Spleen (tissue), 11 donors: ENCODE measurements at regions not wholly inside any gene's neighbourhood (a gene's known extent, or its start where the extent isn't known, plus 50 kb on each side); places are given as distances from the start of the nearest gene placed in this dataset.

Experiments
- DNase-seq: peaks from one replicate; pipeline ENCODE4 v3.0.0-alpha.2; 2020
- H3K27ac ChIP-seq, 8 donors: fragments of 200-600 bp; sonication (generic) in 7 of 8; 1 replicate in 4 of 8; 2 replicates in 4 of 8; pipeline versions ENCODE4 v1.5.0 to v1.8.0; 2016 to 2021; ENCODE audit warnings: inconsistent platforms in 4 of 8, mild to moderate bottlenecking in 4 of 8, moderate library complexity in 1 of 8
- H3K27me3 ChIP-seq, 7 donors: fragments of 200-600 bp; sonication (generic) in 6 of 7; replicated peaks in 1 of 7; 1 replicate in 4 of 7; 2 replicates in 3 of 7; pipeline versions ENCODE4 v1.5.0 to v1.8.0; 2016 to 2021; ENCODE audit warnings: inconsistent platforms in 3 of 7, mild to moderate bottlenecking in 1 of 7
- H3K36me3 ChIP-seq, 6 donors: fragments of 200-600 bp; sonication (generic) in 5 of 6; 1 replicate in 4 of 6; 2 replicates in 2 of 6; pipeline versions ENCODE4 v1.5.0 to v1.8.0; 2016 to 2021; ENCODE audit warnings: inconsistent platforms in 2 of 6
- H3K4me1 ChIP-seq, 6 donors: fragments of 200-600 bp; sonication (generic) in 5 of 6; 1 replicate in 3 of 6; 2 replicates in 3 of 6; pipeline versions ENCODE4 v1.5.0 to v1.8.0; 2016 to 2021; ENCODE audit warnings: inconsistent platforms in 3 of 6
- H3K4me3 ChIP-seq, 8 donors: fragments of 200-600 bp; sonication (generic) in 7 of 8; 1 replicate in 4 of 8; 2 replicates in 4 of 8; pipeline versions ENCODE4 v1.5.0 to v1.8.0; 2016 to 2021; ENCODE audit warnings: inconsistent platforms in 4 of 8, mild to moderate bottlenecking in 4 of 8, moderate library complexity in 2 of 8
- H3K9me3 ChIP-seq, 8 donors: fragments of 200-600 bp; sonication (generic) in 7 of 8; 1 replicate in 4 of 8; 2 replicates in 4 of 8; pipeline versions ENCODE4 v1.5.0 to v1.8.0; 2016 to 2021; ENCODE audit warnings: inconsistent platforms in 4 of 8
- CTCF ChIP-seq, 11 experiments: fragments of 200-600 bp in 7 of 11; fragments of 450-650 bp in 4 of 11; sonication (generic) in 4 of 11; IDR thresholded peaks in 8 of 11; conservative IDR thresholded peaks in 3 of 11; 1 replicate in 7 of 11; 2 replicates in 4 of 11; pipeline versions ENCODE4 v1.4.0 to v1.8.0; 2016 to 2021; ENCODE audit warnings: antibody characterized with exemption in 11 of 11, inconsistent platforms in 4 of 11, mild to moderate bottlenecking in 1 of 11
- POLR2A ChIP-seq, 3 donors: fragments of 450-650 bp; IDR thresholded peaks; one replicate each; pipeline ENCODE4 v1.5.1; 2017; ENCODE audit warnings: antibody characterized with exemption in 3 of 3, mild to moderate bottlenecking in 1 of 3
- POLR2AphosphoS5 ChIP-seq, 3 donors: sonication (generic); formaldehyde crosslinking; IDR thresholded peaks; one replicate each; pipeline ENCODE4 v1.5.1; 2017; ENCODE audit warnings: antibody characterized with exemption in 3 of 3
- WGBS, 5 donors: extraction: QIAGEN DNeasy Blood & Tissue Kit in 3 of 5; methylation state at CpG; one replicate each; pipeline versions ENCODE4 v1.1.5 to v1.1.7; 2013 to 2018; 5-methylcytosine and 5-hydroxymethylcytosine counted together
- intact Hi-C: fragments of 100-400 bp; cut with DNase I; formaldehyde crosslinking; loops from one replicate; pipeline ENCODE4 v1.15.0; 2023; ENCODE audit warnings: low total_unique reads
- donor health status: healthy with polysubstance abuse.
- donor health status: DM: no; HTN: no; CAD: no; lungs with moderate emphysema.
- donor health status: DM: no; HTN: no; CAD: no.
- donor health status: Bipolar disorder and iron deficiency.
- donor health status: healthy.
- donor health status: DM: no; HTN: no; CAD: no.
- donor health status: DM: yes; HTN: yes; CAD: no.

GRCh38 chr13:82305588-82305987, 1576.7 kb downstream of the SLITRK1 start:
- Histone ChIP-seq H3K27ac (no peak overlapping the region), H3K4me1 (no peaks in the 10 kb centered on the region), H3K9me3 (peaks cover 0 to 24% (median 2%) of the 10 kb centered on the region in 8 donors), H3K36me3 (no peaks in the 10 kb centered on the region), H3K4me3 (no peak overlapping the region), H3K27me3 (no peaks in the 10 kb centered on the region)
- intact Hi-C loops, result no loop called here
- TF ChIP-seq CTCF (IDR thresholded peaks at IDR 0.05 in 8 of 11, conservative IDR thresholded peaks at IDR 0.05 in 3 of 11), result no peak
- no peak for TF ChIP-seq POLR2A (IDR thresholded peaks at IDR 0.05)
- TF ChIP-seq POLR2AphosphoS5 (IDR thresholded peaks at IDR 0.05), result no peak
- DNase-seq, result no peak
- whole genome bisulfite sequencing, 5 donors, result 61 to 80% (median 77%) methylated on average over 1 of the region's 1 CpG

- DNase-seq, result no peak
- Histone ChIP-seq H3K4me3 (no peak overlapping the region), H3K27me3 (no peaks in the 10 kb centered on the region), H3K4me1 (no peaks in the 10 kb centered on the region), H3K9me3 (peaks cover 0 to 29% (median 4%) of the 10 kb centered on the region in 8 donors), H3K27ac (no peak overlapping the region), H3K36me3 (no peaks in the 10 kb centered on the region)
- TF ChIP-seq POLR2AphosphoS5 (IDR thresholded peaks at IDR 0.05) (no peak), CTCF (IDR thresholded peaks at IDR 0.05 in 8 of 11, conservative IDR thresholded peaks at IDR 0.05 in 3 of 11) (no peak), POLR2A (IDR thresholded peaks at IDR 0.05) (no peak)
- WGBS, 5 donors, result 85 to 93% (median 90%) methylated on average over 5 of the region's 5 CpGs
- intact Hi-C loops, result no loop called here
Observed at GRCh38 chr13:82298106-82298505, 1584.2 kb downstream of the SLITRK1 start.

GRCh38 chr13:82294226-82294625, 1588.0 kb downstream of the SLITRK1 start:
- no peak for TF ChIP-seq CTCF (IDR thresholded peaks at IDR 0.05 in 8 of 11, conservative IDR thresholded peaks at IDR 0.05 in 3 of 11)
- no peak for TF ChIP-seq POLR2AphosphoS5 (IDR thresholded peaks at IDR 0.05)
- TF ChIP-seq POLR2A (IDR thresholded peaks at IDR 0.05), result no peak
- peaks cover 0 to 15% (median 7%) of the 10 kb centered on the region in 8 donors for H3K9me3 ChIP-seq
- H3K4me1 ChIP-seq, result no peaks in the 10 kb centered on the region
- intact Hi-C loops, result no loop called here
- no peaks in the 10 kb centered on the region for H3K36me3 ChIP-seq
- DNase-seq, result no peak
- WGBS, 5 donors, result 83 to 95% (median 88%) methylated on average over 6 of the region's 6 CpGs
- no peaks in the 10 kb centered on the region for H3K27me3 ChIP-seq
- no peak overlapping the region for H3K4me3 ChIP-seq
- H3K27ac ChIP-seq, result no peak overlapping the region

GRCh38 chr13:82292334-82292733, 1589.9 kb downstream of the SLITRK1 start:
- H3K27ac ChIP-seq, result no peak overlapping the region
- H3K36me3 ChIP-seq, result no peaks in the 10 kb centered on the region
- no peak overlapping the region for H3K4me3 ChIP-seq
- peaks cover 0 to 21% (median 8%) of the 10 kb centered on the region in 8 donors for H3K9me3 ChIP-seq
- WGBS, 5 donors, result 78 to 84% (median 82%) methylated on average over 2 of the region's 2 CpGs
- no peaks in the 10 kb centered on the region for H3K4me1 ChIP-seq
- TF ChIP-seq POLR2AphosphoS5 (IDR thresholded peaks at IDR 0.05) (no peak), POLR2A (IDR thresholded peaks at IDR 0.05) (no peak), CTCF (IDR thresholded peaks at IDR 0.05 in 8 of 11, conservative IDR thresholded peaks at IDR 0.05 in 3 of 11) (no peak)
- no peak for DNase-seq
- intact Hi-C loops, result no loop called here
- no peaks in the 10 kb centered on the region for H3K27me3 ChIP-seq
